H1 (cell line): ENCODE measurements at regions not wholly inside any gene's neighbourhood (a gene's known extent, or its start where the extent isn't known, plus 50 kb on each side); places are given as distances from the start of the nearest gene placed in this dataset.
A peak's percentile ranks its signal among the peaks of the same experiment; 100 is the strongest.

ENCODE experiments used
- CTCF ChIA-PET: fragments of 300-600 bp; sonication (Branson Sonifier 250); formaldehyde crosslinking; loops from one replicate; lab custom pipeline; 2021; ENCODE audit not compliant: partially characterized antibody; lab: Charles Lee
- POLR2A ChIA-PET: fragments of 300-600 bp; sonication (Branson Sonifier 250); formaldehyde crosslinking; loops from one replicate; lab custom pipeline; 2021; ENCODE audit warnings: inconsistent platforms; ENCODE audit not compliant: partially characterized antibody; lab: Charles Lee
- DNase-seq, 2 experiments: peaks; one replicate each; pipeline versions ENCODE4 v3.0.0 to v3.0.0-alpha.2; 2010 to 2022; ENCODE audit warnings: low spot score in 2 of 2, low read depth in 1 of 2, mixed read lengths in 1 of 2
- FAIRE-seq: peaks from 2 replicates; lab custom pipeline; 2011; peaks lifted over from hg19 to GRCh38; lab: Jason Lieb, UNC
- H2AFZ ChIP-seq: 2 replicates; pipeline ENCODE4 v1.8.1; 2012; ENCODE audit warnings: low read length, inconsistent platforms
- H2AK5ac ChIP-seq: 2 replicates; pipeline ENCODE4 v1.6.1; 2013; ENCODE audit warnings: low read depth, low read length
- H2BK120ac ChIP-seq: replicated peaks from 2 replicates; pipeline ENCODE3; 2013; ENCODE audit warnings: low read depth, low read length, inconsistent platforms
- H2BK12ac ChIP-seq: 2 replicates; pipeline ENCODE4 v1.6.1; 2013; ENCODE audit warnings: low read depth, low read length
- H2BK15ac ChIP-seq: 2 replicates; pipeline ENCODE4 v1.6.1; 2013; ENCODE audit warnings: low read length
- H2BK20ac ChIP-seq: 2 replicates; pipeline ENCODE4 v1.6.1; 2013; ENCODE audit warnings: low read length
- H2BK5ac ChIP-seq: 2 replicates; pipeline ENCODE4 v1.6.1; 2013; ENCODE audit warnings: low read depth, low read length
- H3K14ac ChIP-seq: 2 replicates; pipeline ENCODE4 v1.6.1; 2013; ENCODE audit warnings: inconsistent platforms; ENCODE audit not compliant: insufficient read length
- H3K18ac ChIP-seq: 2 replicates; pipeline ENCODE4 v1.6.1; 2013; ENCODE audit warnings: low read length; ENCODE audit errors: extremely low read depth
- H3K23ac ChIP-seq: 2 replicates; pipeline ENCODE4 v1.6.1; 2013; ENCODE audit warnings: inconsistent platforms; ENCODE audit not compliant: insufficient read length
- H3K23me2 ChIP-seq: 2 replicates; pipeline ENCODE4 v1.6.1; 2013; ENCODE audit warnings: low read depth, low read length
- H3K27ac ChIP-seq: 2 replicates; pipeline ENCODE4 v1.6.1; 2011; ENCODE audit warnings: low read depth, low read length, inconsistent platforms
- H3K27me3 ChIP-seq, 4 experiments: replicated peaks in 1 of 4; 1 replicate in 1 of 4; 2 replicates in 3 of 4; pipeline versions ENCODE4 v1.6.1 to v1.8.1; 2011 to 2013; ENCODE audit warnings: low read length in 3 of 4, mild to moderate bottlenecking in 3 of 4, inconsistent platforms in 2 of 4, mixed read lengths in 2 of 4, moderate library complexity in 1 of 4; ENCODE audit not compliant: control insufficient read depth in 3 of 4, insufficient read depth in 3 of 4; ENCODE audit errors: extremely low read depth in 1 of 4
- H3K36me3 ChIP-seq, 4 experiments: 2 replicates each; pipeline versions ENCODE4 v1.6.1 to v1.8.1; 2011 to 2013; ENCODE audit warnings: mild to moderate bottlenecking in 4 of 4, low read length in 3 of 4, moderate library complexity in 2 of 4, control low read depth in 1 of 4, inconsistent platforms in 1 of 4; ENCODE audit not compliant: insufficient read depth in 4 of 4, control insufficient read depth in 2 of 4
- H3K4ac ChIP-seq: replicated peaks from 2 replicates; pipeline ENCODE3; 2013; ENCODE audit warnings: low read length, low read depth, mixed read lengths, inconsistent platforms; ENCODE audit not compliant: insufficient read length
- H3K4me1 ChIP-seq, 4 experiments: replicated peaks in 1 of 4; 1 replicate in 1 of 4; 2 replicates in 3 of 4; pipeline versions ENCODE4 v1.6.1 to v1.8.1; 2011 to 2013; ENCODE audit warnings: low read length in 3 of 4, inconsistent platforms in 2 of 4, mixed read lengths in 1 of 4; ENCODE audit not compliant: insufficient read depth in 4 of 4, control insufficient read depth in 3 of 4
- H3K4me2 ChIP-seq, 2 experiments: 2 replicates each; pipeline versions ENCODE4 v1.6.1 to v1.8.1; 2011 to 2013; ENCODE audit warnings: low read depth in 2 of 2, low read length in 2 of 2, control low read depth in 1 of 2, inconsistent platforms in 1 of 2, mild to moderate bottlenecking in 1 of 2; ENCODE audit not compliant: insufficient read depth in 1 of 2
- H3K4me3 ChIP-seq, 4 experiments: fragments of 200-600, 300-600 bp in 1 of 4; sonication (generic), shearing (Covaris generic), sonication (Bioruptor Twin) in 1 of 4; 2 replicates each; pipeline versions ENCODE4 v1.5.1 to v1.8.1; 2011 to 2016; ENCODE audit warnings: low read length in 4 of 4, low read depth in 3 of 4, control low read depth in 2 of 4, inconsistent platforms in 2 of 4, mild to moderate bottlenecking in 2 of 4, mixed read lengths in 1 of 4, moderate library complexity in 1 of 4; ENCODE audit not compliant: insufficient read depth in 2 of 4; ENCODE audit errors: extremely low read depth in 1 of 4
- H3K56ac ChIP-seq: replicated peaks from 2 replicates; pipeline ENCODE3; 2013; ENCODE audit warnings: low read depth, mild to moderate bottlenecking, mixed read lengths, low read length, inconsistent platforms; ENCODE audit not compliant: insufficient read length
- H3K79me1 ChIP-seq: 2 replicates; pipeline ENCODE4 v1.6.1; 2013; ENCODE audit warnings: low read depth, low read length, control low read depth
- H3K79me2 ChIP-seq, 2 experiments: 2 replicates each; pipeline versions ENCODE4 v1.6.1 to v1.8.1; 2012 to 2013; ENCODE audit warnings: low read length in 2 of 2, mild to moderate bottlenecking in 2 of 2, inconsistent platforms in 1 of 2; ENCODE audit not compliant: insufficient read depth in 2 of 2, control insufficient read depth in 1 of 2
- H3K9ac ChIP-seq, 4 experiments: replicated peaks in 1 of 4; 1 replicate in 1 of 4; 2 replicates in 3 of 4; pipeline versions ENCODE4 v1.6.1 to v1.8.1; 2011 to 2013; ENCODE audit warnings: low read depth in 3 of 4, low read length in 3 of 4, control low read depth in 2 of 4, mild to moderate bottlenecking in 2 of 4, moderate library complexity in 2 of 4, inconsistent platforms in 1 of 4; ENCODE audit errors: extremely low read depth in 1 of 4
- H3K9me3 ChIP-seq, 2 experiments: 2 replicates each; pipeline versions ENCODE4 v1.6.1 to v1.8.1; 2012 to 2013; ENCODE audit warnings: mild to moderate bottlenecking in 2 of 2, moderate library complexity in 2 of 2, control low read depth in 1 of 2, inconsistent platforms in 1 of 2, low read depth in 1 of 2, low read length in 1 of 2, mixed read lengths in 1 of 2; ENCODE audit not compliant: insufficient read depth in 2 of 2
- H4K20me1 ChIP-seq, 2 experiments: replicated peaks in 1 of 2; 2 replicates each; pipeline versions ENCODE3 to v1.8.1; 2011 to 2013; ENCODE audit warnings: inconsistent platforms in 2 of 2, low read length in 2 of 2, mild to moderate bottlenecking in 1 of 2; ENCODE audit not compliant: insufficient read depth in 2 of 2, control insufficient read depth in 1 of 2
- H4K5ac ChIP-seq: 2 replicates; pipeline ENCODE4 v1.6.1; 2013; ENCODE audit warnings: low read length, low read depth, mixed read lengths, inconsistent platforms; ENCODE audit not compliant: insufficient read length
- H4K8ac ChIP-seq: 2 replicates; pipeline ENCODE4 v1.8.0; 2013; ENCODE audit warnings: mild to moderate bottlenecking, moderate library complexity, low read length, inconsistent platforms; ENCODE audit not compliant: insufficient read depth; ENCODE audit errors: extremely low read depth
- H4K91ac ChIP-seq: replicated peaks from 2 replicates; pipeline ENCODE3; 2013; ENCODE audit warnings: low read length, mixed read lengths, inconsistent platforms; ENCODE audit not compliant: insufficient read length
- CTBP2 ChIP-seq: IDR thresholded peaks from 2 replicates; pipeline ENCODE4 v1.7.0; 2011; ENCODE audit warnings: borderline replicate concordance, mild to moderate bottlenecking, moderate library complexity, mixed read lengths, low read length; ENCODE audit not compliant: insufficient read depth, insufficient read length
- MAFK ChIP-seq: IDR thresholded peaks from 2 replicates; pipeline ENCODE4 v1.6.1; 2012; ENCODE audit warnings: low read depth, mild to moderate bottlenecking, improper control_type of control experiment, low read length
- POLR2AphosphoS5 ChIP-seq: IDR thresholded peaks from 2 replicates; pipeline ENCODE4 v1.6.1; 2011; ENCODE audit warnings: low read depth, low read length
- WGBS, 2 experiments: shearing (Covaris generic) in 1 of 2; methylation state at CpG; one replicate each; pipeline versions ENCODE4 v1.1.6 to v1.1.7; 2013 to 2015; ENCODE audit warnings: low lambda C conversion rate in 2 of 2, mixed read lengths in 2 of 2, inconsistent platforms in 1 of 2, low coverage in 1 of 2, missing lambda C conversion rate in 1 of 2; ENCODE audit not compliant: insufficient replicate concordance in 2 of 2, insufficient coverage in 1 of 2, insufficient read length in 1 of 2; ENCODE audit errors: extremely low coverage in 1 of 2, missing lambda C conversion rate in 1 of 2; 5-methylcytosine and 5-hydroxymethylcytosine counted together

DNA sequence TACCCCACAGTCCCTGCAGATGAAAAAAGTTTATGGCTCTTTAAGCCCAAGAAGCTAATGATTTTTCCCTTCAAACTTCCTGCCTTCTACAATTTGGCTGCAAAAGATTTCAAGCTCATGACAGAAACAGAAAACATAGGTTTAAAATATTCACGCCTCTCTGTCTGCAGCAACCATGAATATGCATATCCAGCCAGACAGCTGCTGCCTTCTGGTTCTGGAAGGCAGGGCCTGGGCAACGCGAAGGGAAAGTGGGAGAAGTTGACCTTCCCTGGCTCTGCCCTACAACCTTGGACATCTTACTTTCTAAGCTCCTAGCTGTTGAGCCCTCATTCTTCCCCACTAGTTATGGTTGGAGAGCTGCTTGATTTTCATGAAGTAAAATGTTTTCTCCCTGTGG lies 64.8 kb upstream of the CLINT1 start:
- 63% methylated on average over 3 of the region's 3 CpGs; no CpG with 5 or more reads in 1 of the 2 experiments for WGBS, 2 experiments
- H2AK5ac ChIP-seq, result no peak overlapping the region
- TF ChIP-seq POLR2AphosphoS5, result no peak
- no peak for TF ChIP-seq MAFK
- no peak for TF ChIP-seq CTBP2
- H2BK5ac ChIP-seq, result no peak overlapping the region
- H2BK15ac ChIP-seq, result no peak overlapping the region
- no peak for DNase-seq
- POLR2A ChIA-PET, result no interaction called here
- H3K27ac ChIP-seq, result no peak overlapping the region
- no peaks in the 10 kb centered on the region for H3K9me3 ChIP-seq
- no peaks in the 10 kb centered on the region for H3K36me3 ChIP-seq
- no peak overlapping the region for H3K4me2 ChIP-seq
- H4K91ac ChIP-seq, result no peak overlapping the region
- no peak overlapping the region for H3K14ac ChIP-seq
- H2BK12ac ChIP-seq, result no peak overlapping the region
- H3K56ac ChIP-seq, result no peak overlapping the region
- peak overlapping the region; percentile 54 for H2AFZ ChIP-seq
- no peak overlapping the region for H4K5ac ChIP-seq
- no peak overlapping the region for H3K9ac ChIP-seq
- peaks cover 5 to 20% (median 14%) of the 10 kb centered on the region in 4 experiments for H3K4me1 ChIP-seq
- no peak for FAIRE-seq
- H3K23me2 ChIP-seq, result no peaks in the 10 kb centered on the region
- no peak overlapping the region for H3K23ac ChIP-seq
- no peak overlapping the region for H3K4ac ChIP-seq
- no peak overlapping the region for H3K18ac ChIP-seq
- no peaks in the 10 kb centered on the region for H3K79me2 ChIP-seq
- H4K20me1 ChIP-seq, result no peaks in the 10 kb centered on the region
- H2BK120ac ChIP-seq, result no peak overlapping the region
- no peaks in the 10 kb centered on the region for H3K27me3 ChIP-seq
- H4K8ac ChIP-seq, result no peak overlapping the region
- H3K79me1 ChIP-seq, result no peaks in the 10 kb centered on the region
- no peak overlapping the region; the same call in 1 of the 2 replicates for H2BK20ac ChIP-seq
- CTCF ChIA-PET, result interaction anchor here (0.6 to 2.7 kb wide), 11 partner anchors 9 to 772 kb away, joined by 3 to 12 read pairs (median 3); partner anchors contain the start of gene CLINT1
- H3K4me3 ChIP-seq, result no peak overlapping the region
